AG10803 (cell line): ENCODE measurements at regions not wholly inside any gene's neighbourhood (a gene's known extent, or its start where the extent isn't known, plus 50 kb on each side); places are given as distances from the start of the nearest gene placed in this dataset.

ENCODE experiments used
- DNase-seq: peaks from one replicate; pipeline ENCODE4 v3.0.0; 2010; ENCODE audit warnings: low read depth
- H3K4me3 ChIP-seq: 2 replicates; pipeline ENCODE4 v1.5.1; 2011; ENCODE audit warnings: mild to moderate bottlenecking, low read length, control low read depth
- CTCF ChIP-seq: conservative IDR thresholded peaks from 2 replicates; pipeline ENCODE4 v1.5.1; 2011; ENCODE audit warnings: mild to moderate bottlenecking, low read length, control low read depth, inconsistent platforms

- DNase-seq = peak; percentile 75
- H3K4me3 ChIP-seq = no peak overlapping the region
- no peak for TF ChIP-seq CTCF
These were observed 179.7 kb downstream of the TTC8 start for GRCh38 chr14:89004166-89004565.

- no peak overlapping the region for H3K4me3 ChIP-seq
- no peak for TF ChIP-seq CTCF
- DNase-seq = no peak
These were observed 183.5 kb downstream of the TTC8 start for GRCh38 chr14:89007906-89008305.

DNA sequence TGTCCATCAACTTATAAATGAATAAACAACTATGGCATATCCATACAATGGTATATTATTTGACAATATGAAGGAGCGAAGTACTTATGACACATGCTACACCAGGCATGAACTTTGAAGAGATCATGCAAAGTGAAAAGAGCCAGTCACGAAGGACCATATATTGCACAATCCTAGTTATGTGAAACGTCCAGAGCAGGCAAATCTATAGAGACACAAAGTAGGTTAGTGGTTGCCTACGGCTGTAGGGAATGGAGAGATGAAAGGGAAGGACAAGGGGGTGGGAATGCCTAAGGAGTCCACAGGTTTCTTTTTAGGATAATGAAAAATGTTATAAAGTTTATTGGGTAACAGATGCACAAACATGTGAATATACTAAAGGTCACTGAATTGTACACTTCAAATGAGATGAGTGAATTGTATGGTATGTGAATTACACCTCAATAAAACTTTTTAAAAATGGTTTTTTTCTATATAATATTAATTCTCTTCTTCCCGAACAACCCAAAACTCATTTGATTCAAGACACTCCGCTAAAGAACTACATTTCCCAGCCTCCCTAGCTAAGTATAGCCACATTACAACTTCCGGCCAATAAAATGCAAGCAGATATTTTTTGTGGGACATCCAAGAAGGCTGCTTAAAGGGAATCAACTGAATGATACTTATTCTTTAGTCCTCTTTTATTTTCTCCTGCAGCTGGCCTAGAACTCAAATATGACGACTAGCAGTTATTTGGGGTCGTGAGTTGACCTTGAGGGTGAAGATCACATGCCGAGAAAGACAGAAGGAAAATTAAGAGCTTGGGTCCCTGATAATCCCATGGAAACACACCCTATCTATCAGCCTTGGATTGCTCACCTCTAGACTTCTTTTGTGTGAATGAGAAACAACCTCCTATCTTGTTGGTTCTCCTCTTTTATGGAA is 187.2 kb downstream of the TTC8 start:
- TF ChIP-seq CTCF = no peak
- no peak for DNase-seq
- H3K4me3 ChIP-seq = no peak overlapping the region

DNA sequence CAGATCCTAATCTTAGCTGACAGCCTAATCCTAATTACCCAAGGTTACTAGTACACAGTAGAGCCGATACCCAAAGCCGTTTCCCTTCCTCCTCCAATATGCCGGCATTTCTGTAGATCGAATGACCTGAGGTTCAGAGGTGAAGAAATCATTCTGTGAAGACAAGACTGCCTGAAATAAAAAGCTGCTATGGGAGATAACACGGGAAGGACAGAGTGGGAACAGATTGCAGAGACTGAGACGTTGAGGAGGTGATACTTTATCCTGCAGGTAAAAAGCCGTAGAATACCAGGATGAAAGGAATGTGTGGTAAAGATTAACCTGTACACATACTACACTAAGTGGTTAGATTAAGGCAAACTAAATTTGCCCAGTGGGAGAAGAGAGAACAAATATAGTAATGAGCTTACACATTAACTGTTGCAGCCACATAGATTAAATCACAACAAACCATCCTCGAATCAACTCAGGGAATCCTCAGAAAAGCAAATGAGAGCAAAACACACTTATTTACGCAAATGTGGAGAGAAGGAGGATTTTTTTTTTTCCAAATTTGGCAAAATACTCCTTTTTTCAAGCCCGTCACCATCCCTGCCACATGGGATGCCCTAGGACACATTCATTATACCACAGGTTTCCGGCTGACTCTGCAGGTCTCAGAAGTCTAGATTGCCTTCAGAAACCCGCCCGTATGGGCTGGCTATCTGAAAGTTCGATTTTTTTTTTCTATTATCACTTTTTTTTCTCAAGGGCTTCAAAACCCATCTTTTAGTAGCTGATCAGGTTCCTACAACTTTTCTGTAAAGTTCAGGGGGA is 188.0 kb downstream of the TTC8 start:
- TF ChIP-seq CTCF = no peak
- no peak overlapping the region for H3K4me3 ChIP-seq
- DNase-seq = no peak

DNA sequence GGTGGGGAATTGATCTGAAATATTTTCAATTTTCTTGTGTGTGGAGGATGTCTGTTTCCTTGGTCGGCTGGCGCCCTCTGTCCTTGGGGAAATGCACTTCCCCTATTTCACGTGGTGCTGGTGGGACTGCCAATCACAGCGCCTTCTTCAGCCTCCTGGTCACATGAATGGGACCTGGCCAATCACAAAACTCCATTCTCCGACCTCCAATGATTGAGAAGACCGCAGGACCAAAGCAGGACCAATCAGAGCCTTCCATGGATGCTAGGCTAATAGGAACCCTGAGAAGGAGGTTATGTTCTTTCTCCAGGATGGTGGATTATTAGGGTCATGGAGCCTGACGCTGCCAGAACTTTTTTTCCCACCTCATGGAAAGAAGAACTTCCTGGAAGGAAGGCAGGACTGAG is 188.7 kb downstream of the TTC8 start:
- no peak overlapping the region for H3K4me3 ChIP-seq
- no peak for DNase-seq
- peak; percentile 44 for TF ChIP-seq CTCF

DNA sequence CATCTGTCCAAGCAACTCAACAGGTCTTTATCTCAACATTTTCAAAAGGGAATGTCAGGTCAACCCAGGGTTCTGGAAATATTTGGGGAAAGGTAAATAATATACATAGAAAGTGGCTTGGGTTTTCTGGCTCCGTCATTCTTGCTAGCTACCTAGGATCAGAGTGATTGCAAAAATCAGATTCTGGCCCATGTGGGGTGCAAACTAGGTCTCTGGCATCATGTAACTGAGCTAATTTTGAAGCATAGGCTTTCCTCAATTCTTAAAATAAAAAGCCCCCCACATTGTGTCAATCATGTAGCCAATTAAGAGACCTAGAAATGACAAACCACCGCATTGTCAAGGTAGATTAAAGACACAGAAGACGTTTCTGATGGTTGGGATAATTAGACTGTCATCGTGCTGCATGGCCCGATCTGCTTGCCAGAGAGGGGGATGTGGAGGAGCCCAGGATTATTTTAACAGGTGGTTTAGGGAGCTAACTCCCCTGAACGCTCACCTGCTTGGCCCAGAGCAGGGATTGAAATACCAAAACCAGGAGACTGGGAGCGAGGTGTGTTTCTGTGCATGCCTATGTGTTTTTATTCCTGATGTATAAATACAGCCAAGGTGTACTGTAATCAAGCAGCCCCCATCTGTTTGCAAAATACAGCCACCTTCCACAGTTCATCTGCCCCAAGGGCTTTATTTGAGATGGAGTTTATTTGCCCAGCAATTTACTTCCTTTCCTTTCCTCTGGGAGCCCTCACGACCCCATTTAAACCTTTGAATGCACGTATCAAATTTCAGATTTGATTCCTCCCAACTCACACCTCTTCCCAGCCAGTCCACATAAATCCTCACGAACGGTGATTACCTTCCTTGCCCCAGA is 189.5 kb downstream of the TTC8 start:
- no peak for TF ChIP-seq CTCF
- no peak for DNase-seq
- H3K4me3 ChIP-seq = no peak overlapping the region
